T-helper 17 cell (primary cell): ENCODE measurements at regions not wholly inside any gene's neighbourhood (a gene's known extent, or its start where the extent isn't known, plus 50 kb on each side); places are given as distances from the start of the nearest gene placed in this dataset.
"Not testable (repeated sequence)": the region's sequence is repeated elsewhere in the genome, so short reads cannot be mapped to it uniquely, and the experiment has no call there.

Experiments
- ATAC-seq: fragments of 150-1000 bp; cut with Tn5 transposase; 2 replicates; pipeline ENCODE4 v1.10.0; 2021; ENCODE audit warnings: mild to moderate bottlenecking, moderate library complexity
- DNase-seq, 3 donors: peaks; one replicate each; pipeline versions ENCODE4 v3.0.0 to v3.0.0-alpha.2; 2020 to 2021
- H3K9me3 ChIP-seq: one replicate; pipeline ENCODE4 v1.7.0; 2013; ENCODE audit warnings: low read length, mild to moderate bottlenecking; ENCODE audit not compliant: control insufficient read depth, poor library complexity, severe bottlenecking
- H3K27ac Mint-ChIP-seq: one replicate; pipeline ENCODE4 v1.8.0; 2022; ENCODE audit warnings: mild to moderate bottlenecking, moderate library complexity, mixed read lengths
- H3K27me3 Mint-ChIP-seq: one replicate; pipeline ENCODE4 v1.8.0; 2022; ENCODE audit warnings: mixed read lengths
- H3K36me3 Mint-ChIP-seq: one replicate; pipeline ENCODE4 v1.8.0; 2022; ENCODE audit warnings: low read depth, mixed read lengths
- H3K4me1 Mint-ChIP-seq: one replicate; pipeline ENCODE4 v1.8.0; 2022; ENCODE audit warnings: mild to moderate bottlenecking, mixed read lengths
- H3K4me3 Mint-ChIP-seq: one replicate; pipeline ENCODE4 v1.8.0; 2022; ENCODE audit warnings: mild to moderate bottlenecking, moderate library complexity, mixed read lengths

- ATAC-seq, result no peak
- H3K9me3 ChIP-seq, result no peaks in the 10 kb centered on the region
- DNase-seq, result no peak
- H3K27ac Mint-ChIP-seq, result no peak overlapping the region
- no peaks in the 10 kb centered on the region for H3K4me1 Mint-ChIP-seq
- no peak overlapping the region for H3K4me3 Mint-ChIP-seq
- H3K27me3 Mint-ChIP-seq, result no peaks in the 10 kb centered on the region
- no peaks in the 10 kb centered on the region for H3K36me3 Mint-ChIP-seq
Observed at GRCh38 chr12:131283191-131283861, 329.6 kb downstream of the ADGRD1 start.

GRCh38 chr12:131283862-131284825 is 330.4 kb downstream of the ADGRD1 start:
- not testable (repeated sequence) for H3K27me3 Mint-ChIP-seq, ATAC-seq, H3K4me3 Mint-ChIP-seq, H3K36me3 Mint-ChIP-seq, H3K9me3 ChIP-seq, H3K27ac Mint-ChIP-seq, H3K4me1 Mint-ChIP-seq, DNase-seq

- H3K27ac Mint-ChIP-seq, H3K9me3 ChIP-seq, DNase-seq, H3K36me3 Mint-ChIP-seq, H3K4me1 Mint-ChIP-seq, H3K27me3 Mint-ChIP-seq, ATAC-seq, H3K4me3 Mint-ChIP-seq: not testable (repeated sequence)
Observed at GRCh38 chr12:131284954-131285904, 331.5 kb downstream of the ADGRD1 start.

GRCh38 chr12:131285905-131286295 is 332.2 kb downstream of the ADGRD1 start:
- not testable (repeated sequence) for H3K27ac Mint-ChIP-seq, H3K9me3 ChIP-seq, H3K4me1 Mint-ChIP-seq, ATAC-seq, H3K36me3 Mint-ChIP-seq, DNase-seq, H3K4me3 Mint-ChIP-seq, H3K27me3 Mint-ChIP-seq

GRCh38 chr12:131286301-131286700 is 332.6 kb downstream of the ADGRD1 start:
- H3K9me3 ChIP-seq, DNase-seq, H3K4me3 Mint-ChIP-seq, H3K36me3 Mint-ChIP-seq, H3K4me1 Mint-ChIP-seq, H3K27me3 Mint-ChIP-seq, H3K27ac Mint-ChIP-seq, ATAC-seq: not testable (repeated sequence)

- H3K27me3 Mint-ChIP-seq, result no peaks in the 10 kb centered on the region
- no peak overlapping the region for H3K4me3 Mint-ChIP-seq
- H3K27ac Mint-ChIP-seq, result no peak overlapping the region
- DNase-seq (no peak), ATAC-seq (no peak)
- no peaks in the 10 kb centered on the region for H3K9me3 ChIP-seq
- no peaks in the 10 kb centered on the region for H3K36me3 Mint-ChIP-seq
- no peaks in the 10 kb centered on the region for H3K4me1 Mint-ChIP-seq
Observed at GRCh38 chr12:131287015-131287937, 333.6 kb downstream of the ADGRD1 start.

- Mint-ChIP-seq H3K4me3 (no peak overlapping the region), H3K27ac (no peak overlapping the region), H3K4me1 (no peaks in the 10 kb centered on the region), H3K36me3 (no peaks in the 10 kb centered on the region), H3K27me3 (peaks cover 5% of the 10 kb centered on the region)
- no peak for DNase-seq
- ATAC-seq, result no peak
- no peaks in the 10 kb centered on the region for H3K9me3 ChIP-seq
Observed at GRCh38 chr12:131287938-131288764, 334.4 kb downstream of the ADGRD1 start.

- H3K4me3 Mint-ChIP-seq, H3K4me1 Mint-ChIP-seq, H3K9me3 ChIP-seq, DNase-seq, H3K36me3 Mint-ChIP-seq, H3K27me3 Mint-ChIP-seq, ATAC-seq, H3K27ac Mint-ChIP-seq: not testable (repeated sequence)
Observed at GRCh38 chr12:131288765-131289695, 335.3 kb downstream of the ADGRD1 start.

- not testable (repeated sequence) for H3K36me3 Mint-ChIP-seq, H3K27ac Mint-ChIP-seq, ATAC-seq, DNase-seq, H3K9me3 ChIP-seq, H3K4me3 Mint-ChIP-seq, H3K4me1 Mint-ChIP-seq
- peaks cover 14% of the 10 kb centered on the region for H3K27me3 Mint-ChIP-seq
Observed at GRCh38 chr12:131289807-131290206, 336.1 kb downstream of the ADGRD1 start.

- Mint-ChIP-seq H3K4me1 (no peaks in the 10 kb centered on the region), H3K36me3 (peaks cover 3% of the 10 kb centered on the region), H3K27me3 (peaks cover 14% of the 10 kb centered on the region), H3K27ac (no peak overlapping the region), H3K4me3 (no peak overlapping the region)
- H3K9me3 ChIP-seq, result no peaks in the 10 kb centered on the region
- no peak for DNase-seq
- ATAC-seq, result no peak
Observed at GRCh38 chr12:131290255-131290959, 336.7 kb downstream of the ADGRD1 start.
